ENCODE measurements at regions not wholly inside any gene's neighbourhood (a gene's known extent, or its start where the extent isn't known, plus 50 kb on each side); places are given as distances from the start of the nearest gene placed in this dataset.
"Not testable (repeated sequence)": the region's sequence is repeated elsewhere in the genome, so short reads cannot be mapped to it uniquely, and the experiment has no call there.

- H3K4me1 Mint-ChIP-seq, result peaks cover 6% of the 10 kb centered on the region
- H3K27ac Mint-ChIP-seq, result no peak overlapping the region
- DNase-seq, result no peak
- no peaks in the 10 kb centered on the region for H3K9me3 Mint-ChIP-seq
- no peak overlapping the region for H3K4me3 Mint-ChIP-seq
- H3K27me3 Mint-ChIP-seq, result peaks cover 31% of the 10 kb centered on the region
- H3K36me3 Mint-ChIP-seq, result no peaks in the 10 kb centered on the region
These were observed 166.9 kb downstream of the SMAD6 start for GRCh38 chr15:66868918-66869317.

DNA sequence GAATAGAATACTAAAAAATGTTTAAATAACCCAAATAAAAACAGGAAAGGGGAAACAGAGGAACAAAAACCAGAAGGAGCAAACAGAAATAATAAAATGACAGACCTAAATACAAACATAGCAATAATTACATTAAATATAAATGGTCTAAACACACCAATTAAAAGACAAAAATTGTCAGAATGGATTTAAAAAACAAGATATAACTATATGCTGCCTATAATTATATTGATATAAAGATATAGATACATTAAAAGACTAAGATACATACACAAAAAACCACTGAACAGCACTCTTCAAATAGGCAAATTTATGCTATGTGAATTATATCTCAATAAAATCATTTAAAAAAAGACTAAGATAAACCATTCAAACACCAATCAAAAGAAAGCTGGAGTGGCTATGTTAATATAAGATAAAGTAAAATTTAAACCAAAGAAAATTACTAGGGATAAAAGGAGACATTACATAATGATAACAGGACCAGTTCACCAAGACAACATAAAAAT lies 168.9 kb downstream of the SMAD6 start:
- DNase-seq, result no peak
- no peaks in the 10 kb centered on the region for H3K36me3 Mint-ChIP-seq
- H3K4me3 Mint-ChIP-seq, result no peak overlapping the region
- no peak overlapping the region for H3K27ac Mint-ChIP-seq
- peaks cover 6% of the 10 kb centered on the region for H3K4me1 Mint-ChIP-seq
- peaks cover 29% of the 10 kb centered on the region for H3K27me3 Mint-ChIP-seq
- no peaks in the 10 kb centered on the region for H3K9me3 Mint-ChIP-seq

GRCh38 chr15:66872405-66872804 lies 170.4 kb downstream of the SMAD6 start:
- Mint-ChIP-seq H3K4me1 (no peaks in the 10 kb centered on the region), H3K36me3 (no peaks in the 10 kb centered on the region), H3K4me3 (no peak overlapping the region), H3K9me3 (no peaks in the 10 kb centered on the region), H3K27me3 (peaks cover 22% of the 10 kb centered on the region), H3K27ac (no peak overlapping the region)
- no peak for DNase-seq

- H3K4me1 Mint-ChIP-seq, H3K27ac Mint-ChIP-seq, H3K4me3 Mint-ChIP-seq, H3K9me3 Mint-ChIP-seq, DNase-seq, H3K36me3 Mint-ChIP-seq: not testable (repeated sequence)
- peaks cover 17% of the 10 kb centered on the region for H3K27me3 Mint-ChIP-seq
These were observed 171.3 kb downstream of the SMAD6 start for GRCh38 chr15:66873331-66873730.

- Mint-ChIP-seq H3K4me3 (no peak overlapping the region), H3K4me1 (no peaks in the 10 kb centered on the region)
- no peak for DNase-seq
These were observed 171.8 kb downstream of the SMAD6 start for GRCh38 chr15:66873856-66874255.

GRCh38 chr15:66875588-66876420 lies 173.8 kb downstream of the SMAD6 start:
- H3K4me3 Mint-ChIP-seq, result no peak overlapping the region
- H3K4me1 Mint-ChIP-seq, result no peaks in the 10 kb centered on the region
- H3K36me3 Mint-ChIP-seq, result no peaks in the 10 kb centered on the region
- no peak for DNase-seq
- H3K27ac Mint-ChIP-seq, result no peak overlapping the region
- H3K9me3 Mint-ChIP-seq, result no peaks in the 10 kb centered on the region
- no peaks in the 10 kb centered on the region for H3K27me3 Mint-ChIP-seq

More at GRCh38 chr15:66873856-66874255, 171.8 kb downstream of the SMAD6 start:
- no peaks in the 10 kb centered on the region for H3K36me3 Mint-ChIP-seq
- no peaks in the 10 kb centered on the region for H3K9me3 Mint-ChIP-seq
- peaks cover 12% of the 10 kb centered on the region for H3K27me3 Mint-ChIP-seq
- H3K27ac Mint-ChIP-seq, result no peak overlapping the region

GRCh38 chr15:66876421-66876730 lies 174.3 kb downstream of the SMAD6 start:
- Mint-ChIP-seq H3K9me3 (no peaks in the 10 kb centered on the region), H3K4me1 (no peaks in the 10 kb centered on the region), H3K4me3 (no peak overlapping the region), H3K27me3 (no peaks in the 10 kb centered on the region), H3K27ac (no peak overlapping the region), H3K36me3 (no peaks in the 10 kb centered on the region)
- no peak for DNase-seq

GRCh38 chr15:66876731-66877476 lies 174.9 kb downstream of the SMAD6 start:
- Mint-ChIP-seq H3K36me3 (no peaks in the 10 kb centered on the region), H3K27me3 (no peaks in the 10 kb centered on the region), H3K4me3 (no peak overlapping the region), H3K27ac (no peak overlapping the region), H3K4me1 (no peaks in the 10 kb centered on the region), H3K9me3 (no peaks in the 10 kb centered on the region)
- DNase-seq, result no peak

GRCh38 chr15:66877477-66878271 lies 175.6 kb downstream of the SMAD6 start:
- Mint-ChIP-seq H3K27ac (no peak overlapping the region), H3K4me1 (no peaks in the 10 kb centered on the region), H3K27me3 (no peaks in the 10 kb centered on the region), H3K36me3 (no peaks in the 10 kb centered on the region), H3K9me3 (no peaks in the 10 kb centered on the region), H3K4me3 (no peak overlapping the region)
- DNase-seq, result no peak

- Mint-ChIP-seq H3K4me1 (no peaks in the 10 kb centered on the region), H3K9me3 (no peaks in the 10 kb centered on the region), H3K4me3 (no peak overlapping the region), H3K27me3 (no peaks in the 10 kb centered on the region), H3K36me3 (no peaks in the 10 kb centered on the region), H3K27ac (no peak overlapping the region)
- no peak for DNase-seq
These were observed 176.7 kb downstream of the SMAD6 start for GRCh38 chr15:66878761-66879160.

DNA sequence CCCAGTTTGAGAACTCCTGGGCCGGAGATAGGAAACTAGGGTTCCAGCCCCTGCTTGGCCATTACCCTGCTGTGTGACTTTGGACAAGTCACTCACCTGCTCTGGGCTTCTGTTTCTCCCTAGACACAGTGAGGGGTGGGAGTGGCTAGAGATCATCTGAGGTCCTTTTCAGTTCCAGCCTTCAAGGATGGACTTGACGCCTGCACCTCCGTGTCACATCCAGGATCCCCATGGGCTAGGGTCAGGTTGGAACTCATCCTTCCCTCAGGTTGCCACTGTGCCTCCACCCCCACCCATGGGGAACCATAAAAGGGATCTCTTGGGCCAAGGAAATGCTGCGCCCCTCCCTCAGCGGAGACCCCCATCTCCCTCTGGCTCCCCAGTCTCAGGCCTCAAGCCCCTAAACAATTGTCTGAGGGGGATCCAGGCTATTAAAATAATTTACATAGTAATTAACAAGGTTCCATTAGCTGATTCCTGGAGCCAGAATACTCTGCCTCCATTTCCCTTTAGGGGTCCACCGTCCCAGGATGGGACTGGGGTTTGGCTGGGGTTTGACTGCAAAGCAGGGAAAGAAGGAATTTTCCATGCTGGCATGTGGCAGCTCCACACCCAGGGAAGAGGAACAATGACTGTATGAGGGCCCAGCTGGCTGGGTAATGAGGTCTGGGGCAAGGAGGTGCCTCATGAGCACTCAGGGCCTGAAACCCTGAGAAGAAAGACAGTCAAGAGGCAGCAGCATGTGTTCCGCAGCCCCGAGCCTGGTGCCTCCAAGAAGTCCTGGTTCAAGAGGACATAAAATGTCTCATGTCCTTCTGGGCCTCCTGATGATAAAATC lies 177.7 kb downstream of the SMAD6 start:
- DNase-seq, result no peak
- H3K27me3 Mint-ChIP-seq, result no peaks in the 10 kb centered on the region
- no peak overlapping the region for H3K27ac Mint-ChIP-seq
- no peak overlapping the region for H3K4me3 Mint-ChIP-seq
- no peaks in the 10 kb centered on the region for H3K36me3 Mint-ChIP-seq
- H3K4me1 Mint-ChIP-seq, result no peaks in the 10 kb centered on the region
- no peaks in the 10 kb centered on the region for H3K9me3 Mint-ChIP-seq

- no peaks in the 10 kb centered on the region for H3K36me3 Mint-ChIP-seq
- DNase-seq, result no peak
- no peaks in the 10 kb centered on the region for H3K4me1 Mint-ChIP-seq
These were observed 178.5 kb downstream of the SMAD6 start for GRCh38 chr15:66880380-66881155.

DNA sequence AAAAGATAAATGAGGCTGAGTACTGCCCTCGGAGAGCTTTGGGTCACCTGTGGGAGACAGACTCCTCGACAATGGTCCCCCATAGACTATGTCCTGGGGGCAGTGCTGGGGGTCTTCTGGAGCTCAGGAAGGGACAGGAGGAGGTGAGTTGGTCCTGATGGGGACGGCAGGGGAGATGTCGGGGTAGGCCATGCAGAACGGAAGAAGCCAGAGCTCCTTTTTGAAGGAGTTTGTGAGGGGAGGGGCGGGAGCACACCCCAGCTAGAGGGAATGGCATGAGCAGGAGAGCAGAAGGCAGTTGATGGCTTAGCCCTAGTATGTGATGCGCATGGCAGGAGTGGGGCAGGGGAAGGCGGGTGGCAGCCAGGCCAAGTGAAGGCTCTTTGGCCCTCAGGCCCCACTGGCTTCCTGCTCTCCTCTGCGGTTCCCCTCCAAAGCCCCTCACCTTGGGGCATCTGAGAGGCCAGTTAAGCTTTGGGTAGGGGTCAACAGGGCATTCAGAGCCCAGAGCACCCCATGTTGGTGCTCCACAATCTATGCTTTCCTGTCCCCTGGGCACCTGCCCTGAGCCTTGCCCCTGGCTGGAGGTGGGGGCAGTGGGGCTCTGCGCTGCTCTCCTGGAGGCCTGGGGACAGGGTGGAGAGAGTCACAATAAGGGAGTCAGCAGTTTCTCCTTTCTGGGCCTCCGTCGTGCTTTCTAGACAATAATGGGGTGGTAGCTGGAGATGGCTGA lies 179.3 kb downstream of the SMAD6 start:
- Mint-ChIP-seq H3K9me3 (no peaks in the 10 kb centered on the region), H3K27ac (no peak overlapping the region), H3K27me3 (no peaks in the 10 kb centered on the region), H3K36me3 (no peaks in the 10 kb centered on the region), H3K4me3 (no peak overlapping the region), H3K4me1 (no peaks in the 10 kb centered on the region)
- no peak for DNase-seq

More at GRCh38 chr15:66880380-66881155, 178.5 kb downstream of the SMAD6 start:
- Mint-ChIP-seq H3K27ac (no peak overlapping the region), H3K27me3 (no peaks in the 10 kb centered on the region), H3K4me3 (no peak overlapping the region), H3K9me3 (no peaks in the 10 kb centered on the region)

Data from activated naive CD8-positive, alpha-beta T cell treated with anti-CD3 and anti-CD28 coated beads for 36 hours (primary cell).